ENCODE measurements at regions not wholly inside any gene's neighbourhood (a gene's known extent, or its start where the extent isn't known, plus 50 kb on each side); places are given as distances from the start of the nearest gene placed in this dataset.
"Not testable (repeated sequence)": the region's sequence is repeated elsewhere in the genome, so short reads cannot be mapped to it uniquely, and the experiment has no call there.

GRCh38 chr20:48350313-48350988, 477.3 kb downstream of the PREX1 start:
- DNase-seq = no peak

GRCh38 chr20:48349656-48350055, 478.1 kb downstream of the PREX1 start:
- no peak for DNase-seq

- DNase-seq = no peak
Measured at GRCh38 chr20:48348022-48348421, 479.8 kb downstream of the PREX1 start.

GRCh38 chr20:48342822-48343513, 484.8 kb downstream of the PREX1 start:
- DNase-seq = no peak

- no peak for DNase-seq
Measured at GRCh38 chr20:48340883-48341281, 486.9 kb downstream of the PREX1 start.

GRCh38 chr20:48339986-48340882, 487.6 kb downstream of the PREX1 start:
- no peak for DNase-seq

- no peak for DNase-seq
Measured at GRCh38 chr20:48339190-48339985, 488.4 kb downstream of the PREX1 start.

- no peak for DNase-seq
Measured at GRCh38 chr20:48338717-48339116, 489.1 kb downstream of the PREX1 start.

- DNase-seq = no peak
Measured at GRCh38 chr20:48336597-48336996, 491.2 kb downstream of the PREX1 start.

- no peak for DNase-seq
Measured at GRCh38 chr20:48335308-48336050, 492.3 kb downstream of the PREX1 start.

- DNase-seq = no peak
Measured at GRCh38 chr20:48333707-48334106, 494.1 kb downstream of the PREX1 start.

GRCh38 chr20:48332555-48332954, 495.2 kb downstream of the PREX1 start:
- DNase-seq = no peak

GRCh38 chr20:48331518-48332286, 496.1 kb downstream of the PREX1 start:
- DNase-seq = no peak

- DNase-seq = no peak
Measured at GRCh38 chr20:48329676-48330664, 497.8 kb downstream of the PREX1 start.

GRCh38 chr20:48329031-48329615, 498.7 kb downstream of the PREX1 start:
- no peak for DNase-seq

- not testable (repeated sequence) for DNase-seq
Measured at GRCh38 chr20:48327848-48328247, 500.0 kb downstream of the PREX1 start.

- DNase-seq = no peak
Measured at GRCh38 chr20:48326868-48327267, 500.9 kb downstream of the PREX1 start.

GRCh38 chr20:48326434-48326691, 501.4 kb downstream of the PREX1 start:
- DNase-seq = no peak

GRCh38 chr20:48325656-48326433, 502.0 kb downstream of the PREX1 start:
- no peak for DNase-seq
